H1 (cell line): ENCODE measurements at regions not wholly inside any gene's neighbourhood (a gene's known extent, or its start where the extent isn't known, plus 50 kb on each side); places are given as distances from the start of the nearest gene placed in this dataset.

Experiments
- CTCF ChIP-seq, 3 experiments: IDR thresholded peaks; 1 replicate in 2 of 3; 2 replicates in 1 of 3; pipeline versions ENCODE4 v1.5.1 to v1.6.1; 2011; ENCODE audit warnings: low read length in 3 of 3, mild to moderate bottlenecking in 3 of 3, inconsistent platforms in 2 of 3, low read depth in 1 of 3, moderate library complexity in 1 of 3; ENCODE audit not compliant: insufficient read depth in 1 of 3; ENCODE audit errors: control extremely low read depth in 1 of 3
- E2F6 ChIP-seq: IDR thresholded peaks from 2 replicates; pipeline ENCODE4 v1.6.1; 2012; ENCODE audit warnings: inconsistent platforms
- PHF8 ChIP-seq: fragments of 200-600 bp; sonication (generic); conservative IDR thresholded peaks from 2 replicates; pipeline ENCODE4 v1.7.1; 2012; ENCODE audit warnings: low read depth, mild to moderate bottlenecking, inconsistent platforms, low read length, moderate library complexity
- POLR2AphosphoS5 ChIP-seq: IDR thresholded peaks from 2 replicates; pipeline ENCODE4 v1.6.1; 2011; ENCODE audit warnings: low read depth, low read length
- POU5F1 ChIP-seq: IDR thresholded peaks from 2 replicates; pipeline ENCODE4 v1.6.1; 2011; ENCODE audit warnings: low read depth, mild to moderate bottlenecking, low read length, moderate library complexity
- RXRA ChIP-seq: IDR thresholded peaks from 2 replicates; pipeline ENCODE4 v1.6.1; 2011; ENCODE audit warnings: low read depth, mild to moderate bottlenecking, low read length, moderate library complexity; ENCODE audit not compliant: insufficient read depth
- SIX5 ChIP-seq: IDR thresholded peaks from 2 replicates; pipeline ENCODE4 v1.6.1; 2011; ENCODE audit warnings: mild to moderate bottlenecking, low read depth, low read length
- TAF7 ChIP-seq: optimal IDR thresholded peaks from 2 replicates; pipeline ENCODE3; 2011; ENCODE audit warnings: low read depth, mild to moderate bottlenecking, inconsistent platforms, low read length, moderate library complexity, borderline replicate concordance
- YY1 ChIP-seq: IDR thresholded peaks from 2 replicates; pipeline ENCODE4 v1.6.1; 2011; ENCODE audit warnings: low read depth, mild to moderate bottlenecking, low read length

- TF ChIP-seq POLR2AphosphoS5 (no peak), SIX5 (no peak), RXRA (no peak), TAF7 (no peak), POU5F1 (no peak), CTCF (IDR thresholded peaks at IDR 0.05; ENCODE audit: control extremely low read depth in 1 of 3, insufficient read depth in 1 of 3, low read depth in 1 of 3, low read length in 3 of 3) (no peak), E2F6 (no peak), PHF8 (no peak), YY1 (no peak)
- TF ChIP-seq, all 59 proteins: peak for 0
These were observed 76.3 kb downstream of the MRPL14 start (continued) for GRCh38 chr6:44050872-44051505.
